Islet of Langerhans (tissue), 1 donor: ENCODE measurements at regions not wholly inside any gene's neighbourhood (a gene's known extent, or its start where the extent isn't known, plus 50 kb on each side); places are given as distances from the start of the nearest gene placed in this dataset.
"Not testable (repeated sequence)": the region's sequence is repeated elsewhere in the genome, so short reads cannot be mapped to it uniquely, and the experiment has no call there.

ENCODE experiments used
- FAIRE-seq: peaks from one replicate; lab custom pipeline; 2011; peaks lifted over from hg19 to GRCh38; lab: Jason Lieb, UNC

DNA sequence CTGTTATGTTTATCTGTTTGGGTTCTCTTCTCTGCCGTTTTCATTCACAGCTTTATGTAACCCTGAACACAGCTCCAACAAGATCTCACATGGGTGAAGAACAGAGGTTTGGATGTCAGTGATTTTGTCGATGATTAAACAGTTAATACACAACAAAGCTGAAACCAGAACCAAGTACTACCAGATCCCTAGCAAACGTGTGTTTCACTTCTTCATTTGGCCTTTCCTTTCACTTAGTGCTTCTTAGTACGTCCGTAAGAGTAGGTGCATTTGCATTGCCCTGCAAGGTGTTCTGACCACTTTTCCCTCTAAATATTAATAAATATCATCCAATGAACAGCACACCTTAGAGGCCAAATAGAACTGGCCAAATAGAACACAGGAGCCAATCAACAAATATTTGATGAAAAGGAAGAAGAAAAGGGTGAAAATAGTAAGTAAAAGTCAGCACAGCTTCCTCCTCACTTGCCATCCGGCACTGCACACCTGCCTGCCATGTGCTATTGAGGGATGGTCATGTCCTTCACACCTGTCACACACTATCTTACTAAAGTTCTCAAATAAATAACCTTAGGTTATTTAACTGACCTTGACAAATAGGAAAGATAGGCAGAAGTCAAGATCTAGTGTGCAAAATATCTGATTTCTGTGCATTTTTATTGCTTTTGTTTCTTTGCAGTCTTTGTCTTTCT is 252.6 kb upstream of the ANKRD30A start:
- FAIRE-seq: no peak

DNA sequence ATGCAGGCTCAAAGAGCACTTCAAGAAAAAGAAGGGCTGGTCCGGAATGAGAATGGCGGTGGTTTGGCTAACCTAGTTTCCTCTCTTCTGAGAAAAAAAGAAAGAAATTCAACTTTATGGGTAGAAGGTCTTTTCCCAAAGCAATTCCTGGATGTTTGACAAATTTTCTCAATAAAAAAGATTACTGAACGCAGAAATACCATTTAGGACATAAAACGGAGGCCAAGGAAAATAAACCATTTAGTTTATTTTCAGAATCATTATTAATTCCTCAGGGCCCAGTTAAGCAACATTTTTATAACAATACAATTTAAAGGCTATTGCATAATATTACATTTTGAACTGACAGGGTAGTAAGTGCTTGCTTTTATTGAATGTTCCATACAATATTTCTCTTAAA is 284.6 kb upstream of the ANKRD30A start:
- FAIRE-seq: no peak

DNA sequence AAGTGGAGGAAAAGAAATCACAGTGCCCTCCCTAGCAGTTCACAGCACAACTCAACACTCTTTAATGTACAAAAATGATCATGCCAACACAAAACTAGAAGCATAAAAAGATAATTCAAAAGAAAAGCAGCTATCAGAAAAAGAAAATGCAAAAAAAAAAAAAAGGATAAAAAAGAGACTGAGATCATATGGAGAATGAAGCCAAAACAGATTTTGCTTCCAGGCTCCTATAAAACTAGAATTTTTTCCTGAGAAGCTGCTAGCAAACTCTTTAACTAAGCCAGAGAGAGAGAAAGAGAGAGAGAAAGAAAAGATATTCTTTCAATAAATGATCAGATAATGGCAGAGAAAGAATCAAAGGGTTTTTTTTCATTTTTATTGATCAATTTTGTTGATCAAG is 288.0 kb upstream of the ANKRD30A start:
- FAIRE-seq: no peak

DNA sequence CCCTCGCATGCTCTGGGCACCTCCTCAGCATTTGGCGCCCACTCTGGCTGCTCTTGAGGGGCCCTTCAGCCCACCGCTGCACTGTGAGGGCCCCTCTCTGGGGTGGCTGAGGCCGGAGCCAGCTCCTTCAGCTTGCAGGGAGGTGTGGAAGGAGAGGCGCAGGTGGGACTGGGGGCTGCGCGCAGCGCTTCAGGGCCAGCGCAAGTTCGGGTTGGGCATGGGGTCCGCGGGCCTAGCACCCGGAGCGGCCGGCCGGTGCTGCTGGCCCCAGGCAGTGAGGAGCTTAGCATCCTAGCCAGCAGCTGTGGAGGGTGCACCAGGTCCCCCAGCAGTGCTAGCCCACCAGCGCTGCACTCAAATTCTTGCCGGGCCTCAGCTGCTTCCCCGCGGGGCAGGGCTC is 305.6 kb upstream of the ANKRD30A start:
- no peak for FAIRE-seq

DNA sequence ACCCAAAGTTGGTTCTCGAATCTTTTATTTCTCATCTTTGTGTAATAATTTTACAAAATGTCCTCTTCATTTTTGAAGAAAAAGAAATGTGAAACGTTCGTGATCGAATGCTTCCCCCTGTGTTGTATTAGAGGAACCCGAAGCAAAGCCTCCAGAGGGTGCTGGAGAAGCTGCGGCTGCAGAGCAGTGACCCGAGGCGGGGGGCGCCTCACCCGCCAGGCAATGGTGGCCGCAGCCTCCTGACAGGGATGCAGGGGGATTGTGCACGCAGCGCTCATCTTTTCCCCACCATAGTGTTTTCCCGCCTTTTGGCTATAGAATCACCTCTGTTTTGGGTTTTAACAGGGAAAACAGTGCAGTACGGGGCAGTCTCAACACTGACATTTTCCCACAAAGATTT is 307.5 kb upstream of the ANKRD30A start:
- FAIRE-seq: no peak

DNA sequence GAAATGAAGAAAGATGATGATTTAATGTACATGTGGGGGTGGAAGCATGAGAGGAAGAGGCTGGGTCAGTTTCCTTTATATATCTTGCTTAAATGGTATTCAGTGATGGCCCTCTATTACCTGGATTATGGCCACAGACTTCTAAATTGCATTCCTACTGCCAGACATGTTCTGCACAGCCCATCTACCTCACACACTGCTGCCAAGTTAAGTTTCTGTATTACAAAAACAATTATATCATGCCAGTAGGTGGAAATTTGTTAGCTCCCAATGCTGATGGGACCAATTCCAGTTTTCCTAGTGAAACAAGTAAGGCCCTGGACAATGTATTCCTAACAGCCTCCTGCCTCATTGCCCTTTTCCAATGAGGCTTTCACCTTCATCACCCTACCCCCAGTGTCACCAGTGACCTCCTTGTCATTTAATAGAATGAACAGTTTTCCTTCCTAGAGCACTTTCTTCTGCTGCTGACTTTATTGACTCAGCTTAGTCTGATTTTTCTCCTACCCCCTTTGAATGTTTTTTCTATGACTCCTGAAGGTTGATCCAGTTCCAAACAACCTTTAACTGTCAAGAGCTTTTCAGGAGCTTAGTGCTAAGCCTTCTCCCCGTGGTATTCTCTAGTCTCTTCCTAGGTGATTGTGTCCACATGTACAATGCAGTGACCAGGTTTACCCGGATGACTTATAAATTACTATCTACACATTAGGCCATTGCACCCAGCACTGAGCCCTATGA is 316.6 kb upstream of the ANKRD30A start:
- no peak for FAIRE-seq

DNA sequence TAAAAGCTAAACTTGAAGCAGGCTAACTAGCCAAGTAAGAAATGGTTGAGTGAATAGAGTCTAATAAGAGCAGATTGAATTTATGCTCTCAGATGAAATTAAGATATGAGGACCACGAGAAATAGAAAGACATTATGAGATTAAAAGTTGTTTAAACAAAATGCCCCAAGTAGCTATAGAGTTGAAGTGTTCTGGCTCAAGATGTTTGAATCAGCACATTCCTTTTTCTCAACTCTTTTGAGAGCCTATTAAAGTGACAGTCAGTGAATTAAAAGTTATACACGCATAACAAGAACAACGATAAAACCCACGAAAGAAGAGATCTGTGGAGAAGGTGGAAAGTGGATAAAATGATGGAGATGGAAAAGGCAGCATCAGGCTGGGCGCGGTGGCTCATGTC is 322.2 kb upstream of the ANKRD30A start:
- FAIRE-seq: no peak

DNA sequence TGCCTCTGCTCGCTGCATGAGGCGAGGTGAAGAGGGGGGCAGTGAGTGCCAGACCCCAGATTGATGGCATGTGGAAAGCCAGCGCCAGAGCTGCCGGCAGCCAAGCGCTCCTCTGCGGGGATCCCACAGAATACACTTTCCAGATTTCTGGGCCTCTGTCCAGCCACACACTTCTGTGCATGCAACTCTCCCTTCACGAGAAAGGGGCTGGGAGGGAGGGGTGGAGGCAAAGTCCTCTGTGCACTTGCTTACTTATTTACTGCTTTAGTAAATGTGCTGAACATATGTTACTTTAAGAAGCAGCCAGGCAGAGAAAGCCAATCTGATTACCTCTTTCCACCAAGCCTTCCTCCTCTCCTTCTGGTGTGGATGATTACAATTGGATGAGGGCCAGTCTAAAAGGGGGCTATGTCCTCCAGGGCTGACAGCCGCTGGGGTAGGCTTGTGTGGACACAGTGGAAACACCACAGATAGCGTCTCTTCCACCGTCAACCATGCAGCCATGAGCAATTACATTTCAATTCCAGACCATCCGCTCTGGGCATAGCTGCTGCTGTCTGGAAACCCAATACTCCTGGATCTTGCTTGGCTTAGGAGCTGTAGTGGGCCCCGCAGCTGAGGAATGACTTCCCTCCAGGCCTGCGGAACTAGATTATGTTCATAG is 322.8 kb upstream of the ANKRD30A start:
- no peak for FAIRE-seq

DNA sequence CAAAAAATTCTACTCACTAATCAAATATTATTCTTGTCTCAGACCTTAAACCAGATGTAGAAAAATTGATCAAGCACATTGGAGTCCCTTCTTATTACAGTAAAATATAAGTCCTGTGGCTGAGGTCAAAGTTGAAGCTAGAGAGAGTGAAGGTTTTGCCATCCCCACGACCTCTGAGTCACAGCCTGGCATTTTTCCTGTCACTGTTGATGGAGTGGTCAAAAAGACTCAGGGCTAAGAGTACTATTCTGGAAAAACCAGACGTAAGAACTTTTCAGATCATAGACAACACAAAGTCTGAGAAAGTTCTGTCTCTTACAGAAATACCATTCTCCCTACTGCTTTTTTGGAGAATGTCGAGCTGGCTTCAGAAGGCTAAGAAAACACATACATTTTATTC is 323.7 kb upstream of the ANKRD30A start:
- no peak for FAIRE-seq

DNA sequence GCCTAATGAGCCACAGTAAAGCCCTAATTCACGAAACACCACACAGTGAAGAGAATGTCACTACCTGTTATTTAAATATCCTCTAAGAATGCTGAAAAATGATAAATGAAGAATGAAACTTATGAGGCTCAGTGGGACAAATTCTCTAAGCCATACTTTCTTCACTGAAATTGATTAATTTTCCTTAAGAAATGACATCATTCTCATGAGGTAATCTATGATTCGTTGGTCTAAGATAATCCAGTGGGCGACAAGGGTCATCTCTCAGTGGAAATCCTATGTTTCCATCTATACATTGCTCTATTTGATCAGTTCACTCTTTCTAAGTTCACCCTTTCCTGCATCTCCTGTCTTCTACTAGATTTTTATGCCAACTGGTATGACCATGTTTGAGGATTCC is 330.4 kb upstream of the ANKRD30A start:
- no peak for FAIRE-seq

DNA sequence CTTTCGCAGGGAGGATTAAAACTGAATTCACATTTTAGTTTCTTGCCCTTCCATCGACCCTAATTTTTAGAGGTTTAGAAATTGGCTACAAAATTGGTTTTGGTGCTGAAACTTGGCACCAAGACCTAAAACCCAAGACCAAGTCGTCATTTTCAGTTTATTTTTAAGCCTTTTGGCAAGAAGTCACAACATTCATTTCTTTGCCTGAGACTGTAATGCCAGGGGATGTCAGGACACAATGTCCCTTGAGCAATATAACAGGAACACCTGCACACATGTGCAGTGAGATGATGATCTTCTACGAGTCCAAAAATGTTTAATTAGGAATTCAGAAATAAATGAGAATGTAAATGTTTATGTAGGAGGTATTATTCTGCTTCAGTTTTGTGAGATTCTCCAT is 335.4 kb upstream of the ANKRD30A start:
- FAIRE-seq: no peak

DNA sequence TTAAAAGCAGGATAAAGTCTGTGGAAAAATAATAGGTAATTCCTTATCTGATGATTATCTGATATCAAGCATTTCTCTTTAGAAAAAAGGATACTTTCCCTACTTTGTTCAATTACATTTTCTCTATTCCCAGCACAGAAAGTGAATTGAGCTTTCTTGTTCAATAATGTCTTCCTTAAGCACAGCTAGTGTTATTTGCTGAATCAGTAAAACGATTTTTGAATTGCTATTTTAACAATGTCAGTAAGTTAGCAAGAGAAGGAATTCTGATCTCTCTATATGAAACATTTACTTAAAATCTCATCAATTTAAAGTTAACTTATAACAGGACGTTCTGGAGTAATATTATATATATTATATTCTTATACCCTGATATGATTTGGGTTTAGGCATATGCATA is 337.2 kb upstream of the ANKRD30A start:
- no peak for FAIRE-seq

DNA sequence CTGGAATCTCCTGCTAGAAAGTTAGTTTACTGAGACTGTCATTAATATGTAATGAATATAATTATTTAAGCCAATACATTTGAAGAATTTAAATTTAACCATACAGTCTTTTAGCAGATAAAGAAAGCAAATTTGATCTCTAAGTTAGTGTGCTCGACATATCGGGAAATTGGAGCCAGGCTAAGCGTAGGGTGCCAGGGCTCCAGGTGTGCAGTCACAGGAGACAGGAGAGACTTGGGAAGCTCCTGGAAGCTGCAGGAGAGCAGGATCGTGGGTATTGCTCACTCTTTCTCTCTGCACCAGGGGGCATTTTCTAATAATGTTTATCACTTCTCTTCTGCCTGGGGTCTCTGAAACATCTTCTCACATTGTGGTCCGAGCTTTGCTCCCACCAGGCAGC is 342.0 kb upstream of the ANKRD30A start:
- FAIRE-seq: no peak

DNA sequence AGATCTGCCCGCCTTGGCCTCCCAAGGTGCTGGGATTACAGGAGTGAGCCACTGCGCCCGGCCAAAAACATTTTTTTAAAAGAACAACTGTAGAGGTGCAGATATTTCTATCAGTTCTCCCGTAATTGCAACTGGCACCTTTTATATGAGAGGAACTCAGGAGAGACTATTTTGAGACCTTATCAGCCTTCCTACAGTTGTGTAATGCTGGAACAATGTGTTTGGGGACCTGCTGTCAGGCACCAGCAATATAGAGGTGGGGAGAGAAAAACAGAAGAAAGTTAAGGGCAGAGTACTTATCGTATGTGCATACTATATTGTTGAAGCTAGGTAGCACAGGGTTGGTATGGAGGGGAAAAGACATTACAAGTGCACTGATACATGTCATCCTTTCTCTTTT is 343.8 kb upstream of the ANKRD30A start:
- FAIRE-seq: no peak

DNA sequence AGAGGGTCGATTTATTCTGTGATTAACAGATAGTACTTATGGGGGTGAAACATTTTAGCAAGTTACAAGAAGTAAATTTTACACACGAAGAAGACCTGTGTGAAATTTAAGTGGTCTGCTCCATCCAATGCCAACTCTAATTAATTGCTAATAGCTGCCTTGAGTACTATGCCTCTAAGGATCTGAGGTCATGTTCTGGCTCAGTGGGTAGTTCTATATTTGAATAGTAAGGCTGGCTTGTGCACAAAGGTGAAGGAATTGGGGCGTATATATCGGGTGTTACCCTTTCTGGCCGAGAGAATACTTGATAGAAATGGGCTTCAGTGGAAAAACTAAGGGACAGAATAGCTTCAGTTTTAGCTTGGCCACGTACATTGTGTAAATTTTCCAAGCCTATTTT is 345.2 kb upstream of the ANKRD30A start:
- FAIRE-seq: no peak

DNA sequence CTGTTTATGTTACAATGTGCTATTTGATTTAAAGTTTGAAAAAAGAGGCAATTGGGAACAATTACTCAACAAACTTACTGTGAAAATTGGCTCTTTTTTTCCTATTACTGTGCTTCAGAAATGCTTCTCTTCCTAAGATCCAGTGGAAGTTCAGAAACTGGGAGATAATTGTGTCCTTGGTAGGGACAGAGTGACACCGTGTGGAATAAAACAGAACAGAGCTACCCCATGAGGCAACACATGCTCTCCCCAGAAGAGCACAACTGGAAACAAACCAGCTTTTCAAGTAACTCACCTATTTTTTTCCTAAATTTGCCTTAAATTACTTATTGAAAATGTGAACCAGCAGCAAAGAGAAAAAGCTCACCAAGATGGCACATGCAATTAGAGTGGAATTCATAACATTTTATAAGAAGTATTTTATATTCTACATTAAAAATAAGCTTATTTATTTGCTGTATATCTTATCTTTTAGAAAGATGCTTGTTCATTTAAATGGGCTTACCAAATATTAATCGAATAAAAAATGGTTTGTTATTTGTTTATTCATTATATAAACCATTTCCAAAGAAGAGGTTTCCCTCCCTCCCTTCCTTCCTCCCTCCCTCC is 346.1 kb upstream of the ANKRD30A start:
- peak; percentile 97 for FAIRE-seq

DNA sequence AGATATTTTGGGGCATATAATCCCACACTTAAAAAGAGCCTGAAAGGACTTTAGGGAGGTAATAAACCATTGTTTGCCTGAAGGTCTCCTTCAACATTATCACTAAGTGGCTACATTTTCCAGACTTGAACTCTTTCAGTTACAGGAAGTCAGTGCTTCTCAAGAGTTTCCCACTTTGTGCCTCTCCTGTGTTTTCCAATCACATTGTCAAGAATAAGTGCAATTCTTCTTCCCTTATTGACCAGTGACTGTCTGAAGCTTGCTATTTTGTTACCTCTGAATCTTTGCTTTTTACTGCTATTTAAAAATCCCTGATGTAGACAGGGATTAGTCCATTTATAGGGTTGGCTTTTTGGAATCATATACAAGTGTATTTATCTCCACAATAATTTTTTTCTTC is 346.7 kb upstream of the ANKRD30A start:
- FAIRE-seq: no peak

DNA sequence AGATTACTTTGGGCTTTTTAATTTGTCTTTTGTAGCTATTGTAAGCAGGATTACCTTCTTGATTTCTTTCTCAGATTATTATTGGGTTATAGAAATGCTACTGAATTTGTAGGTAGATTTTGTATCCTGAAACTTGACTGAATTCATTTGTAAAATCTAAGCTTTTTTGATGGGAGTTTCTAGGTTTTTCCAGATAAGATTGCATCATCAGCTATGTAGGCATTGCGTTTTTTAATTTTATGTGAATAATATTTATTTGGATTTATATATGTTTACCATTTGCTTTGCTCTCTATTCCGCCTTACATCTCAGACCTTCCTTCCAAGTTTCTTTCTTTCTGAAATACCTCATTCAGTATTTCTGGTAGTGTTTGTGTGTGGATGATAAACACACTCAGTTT is 351.7 kb upstream of the ANKRD30A start:
- FAIRE-seq: no peak

DNA sequence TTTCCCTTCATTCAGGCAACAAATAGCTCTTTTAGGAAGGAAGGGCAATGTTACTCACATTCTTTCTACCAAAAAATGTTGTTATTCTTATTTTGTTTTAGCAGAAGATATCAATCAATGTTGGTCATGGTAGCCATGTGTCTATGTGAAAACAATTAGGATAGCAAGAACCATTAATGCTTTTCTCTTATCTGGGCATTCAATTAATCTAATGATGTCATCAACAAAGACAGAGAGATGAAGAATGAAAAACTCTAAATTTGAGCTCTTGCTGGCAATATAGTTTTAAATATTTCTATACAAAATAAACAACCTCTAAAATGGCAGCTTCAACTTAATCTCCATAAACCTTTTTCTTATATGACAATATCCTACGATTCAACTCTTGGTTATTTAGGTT is 353.7 kb upstream of the ANKRD30A start:
- FAIRE-seq: no peak

DNA sequence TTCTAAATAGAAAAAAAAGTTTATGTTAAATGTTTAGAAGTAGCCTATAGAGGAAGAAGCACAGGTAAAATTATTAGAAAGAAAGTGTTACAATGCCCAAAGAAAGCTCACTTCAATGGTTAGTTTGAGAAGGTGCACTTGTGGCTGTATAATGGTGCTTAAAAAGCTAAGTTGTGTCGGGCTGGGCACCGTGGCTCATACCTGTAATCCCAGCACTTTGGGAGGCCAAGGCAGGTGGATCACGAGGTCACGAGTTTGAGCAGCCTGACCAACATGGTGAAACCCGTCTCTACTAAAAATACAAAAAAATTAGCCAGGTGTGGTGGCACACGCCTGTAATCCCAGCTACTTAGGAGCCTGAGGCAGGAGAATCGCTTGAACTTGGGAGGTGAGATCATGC is 355.7 kb upstream of the ANKRD30A start:
- not testable (repeated sequence) for FAIRE-seq

DNA sequence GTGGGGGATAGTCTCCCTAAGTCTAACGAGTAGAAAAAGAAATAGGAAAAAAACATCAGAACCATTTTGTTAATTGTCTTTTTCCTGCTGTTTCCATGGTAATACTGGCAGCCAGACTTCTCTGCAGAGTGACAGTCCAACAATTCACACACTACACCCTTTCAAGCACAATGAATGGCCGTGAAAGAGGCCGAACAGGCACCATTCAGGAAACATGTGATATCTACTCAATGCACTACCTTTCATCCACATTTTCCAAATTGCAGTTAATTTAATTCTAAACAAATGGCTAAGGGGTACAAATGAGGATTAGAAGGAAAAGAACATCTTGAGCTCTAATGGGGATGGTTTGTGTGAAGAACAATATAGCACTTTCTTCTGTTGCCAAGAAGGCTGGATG is 358.5 kb upstream of the ANKRD30A start:
- no peak for FAIRE-seq

DNA sequence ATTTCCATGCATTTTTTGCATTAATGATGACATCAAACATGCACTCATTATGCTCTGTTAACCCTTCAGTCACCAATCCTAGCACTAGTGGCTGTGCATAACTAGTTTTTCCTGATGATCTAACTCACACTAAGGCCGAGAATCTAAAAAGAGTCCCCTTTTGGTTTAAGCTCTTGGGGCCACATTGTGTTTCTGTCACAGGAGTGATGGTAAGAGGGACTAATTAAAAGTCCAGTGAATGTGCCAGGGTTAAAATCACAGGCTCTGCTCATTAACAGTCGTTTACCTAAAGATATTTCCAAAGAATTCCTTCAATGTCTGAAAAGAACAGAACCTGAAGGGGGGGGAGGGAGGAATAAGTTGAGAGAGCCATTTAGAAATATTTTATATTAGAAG is 359.0 kb upstream of the ANKRD30A start:
- no peak for FAIRE-seq

DNA sequence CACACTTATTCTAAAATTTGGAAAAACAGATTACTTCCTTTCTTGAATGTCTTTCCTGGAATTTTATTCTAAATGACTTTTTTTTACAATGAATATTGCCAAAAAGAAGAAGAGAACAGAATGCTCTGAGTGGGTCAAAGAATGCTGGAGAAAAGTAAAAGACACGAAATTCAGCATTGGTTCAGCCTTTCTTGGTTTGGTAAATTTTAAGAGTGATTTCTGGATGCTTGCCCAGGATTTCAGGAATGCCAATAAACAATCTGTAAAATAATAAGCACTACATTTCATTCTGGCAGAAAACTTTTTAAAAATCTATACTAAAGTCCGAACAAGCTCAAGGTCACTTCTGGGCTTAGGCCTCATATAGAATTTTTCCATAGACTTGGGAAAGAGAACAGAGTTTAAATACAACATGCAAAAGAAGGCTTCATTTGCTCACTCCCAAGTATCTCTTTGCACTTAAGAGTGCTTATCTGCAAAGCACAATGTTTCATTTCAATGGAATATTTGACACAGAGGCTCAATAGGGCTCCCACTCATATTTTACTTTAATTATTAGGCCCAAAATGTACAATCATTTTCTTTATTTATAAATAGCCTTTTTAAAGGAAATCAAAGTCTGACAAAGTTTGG is 359.5 kb upstream of the ANKRD30A start:
- FAIRE-seq: no peak
